RWPE1 (cell line): ENCODE measurements at regions not wholly inside any gene's neighbourhood (a gene's known extent, or its start where the extent isn't known, plus 50 kb on each side); places are given as distances from the start of the nearest gene placed in this dataset.

Experiments
- CTCF ChIA-PET: fragments of 350-600 bp; sonication (Branson Sonifier 250); formaldehyde crosslinking; extraction: SDS; loops from one replicate; lab custom pipeline; 2021; lab: Yijun Ruan, JAX
- POLR2A ChIA-PET: fragments of 400-600 bp; formaldehyde crosslinking; extraction: SDS; loops from one replicate; lab custom pipeline; 2020; ENCODE audit warnings: antibody characterized with exemption; ENCODE audit not compliant: low non-redundant PET; lab: Yijun Ruan, JAX
- DNase-seq: peaks from one replicate; pipeline ENCODE4 v3.0.0; 2012; ENCODE audit warnings: low spot score
- H3K27ac ChIP-seq: fragments of 450-650 bp; 2 replicates; pipeline ENCODE4 v1.5.1; 2017
- TF ChIP-seq, protein P1 (sequence below): fragments of 450-650 bp; conservative IDR thresholded peaks from 2 replicates; pipeline ENCODE4 v1.5.1; 2017; ENCODE audit warnings: low read depth, mild to moderate bottlenecking

GRCh38 chr4:123835831-123836590 lies 439.4 kb downstream of the SPRY1 start:
- ChIA-PET CTCF (no interaction called here), POLR2A (no interaction called here)
- TF ChIP-seq, protein P1, sequence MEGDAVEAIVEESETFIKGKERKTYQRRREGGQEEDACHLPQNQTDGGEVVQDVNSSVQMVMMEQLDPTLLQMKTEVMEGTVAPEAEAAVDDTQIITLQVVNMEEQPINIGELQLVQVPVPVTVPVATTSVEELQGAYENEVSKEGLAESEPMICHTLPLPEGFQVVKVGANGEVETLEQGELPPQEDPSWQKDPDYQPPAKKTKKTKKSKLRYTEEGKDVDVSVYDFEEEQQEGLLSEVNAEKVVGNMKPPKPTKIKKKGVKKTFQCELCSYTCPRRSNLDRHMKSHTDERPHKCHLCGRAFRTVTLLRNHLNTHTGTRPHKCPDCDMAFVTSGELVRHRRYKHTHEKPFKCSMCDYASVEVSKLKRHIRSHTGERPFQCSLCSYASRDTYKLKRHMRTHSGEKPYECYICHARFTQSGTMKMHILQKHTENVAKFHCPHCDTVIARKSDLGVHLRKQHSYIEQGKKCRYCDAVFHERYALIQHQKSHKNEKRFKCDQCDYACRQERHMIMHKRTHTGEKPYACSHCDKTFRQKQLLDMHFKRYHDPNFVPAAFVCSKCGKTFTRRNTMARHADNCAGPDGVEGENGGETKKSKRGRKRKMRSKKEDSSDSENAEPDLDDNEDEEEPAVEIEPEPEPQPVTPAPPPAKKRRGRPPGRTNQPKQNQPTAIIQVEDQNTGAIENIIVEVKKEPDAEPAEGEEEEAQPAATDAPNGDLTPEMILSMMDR: no peak
- no peak overlapping the region for H3K27ac ChIP-seq
- DNase-seq: no peak

DNA sequence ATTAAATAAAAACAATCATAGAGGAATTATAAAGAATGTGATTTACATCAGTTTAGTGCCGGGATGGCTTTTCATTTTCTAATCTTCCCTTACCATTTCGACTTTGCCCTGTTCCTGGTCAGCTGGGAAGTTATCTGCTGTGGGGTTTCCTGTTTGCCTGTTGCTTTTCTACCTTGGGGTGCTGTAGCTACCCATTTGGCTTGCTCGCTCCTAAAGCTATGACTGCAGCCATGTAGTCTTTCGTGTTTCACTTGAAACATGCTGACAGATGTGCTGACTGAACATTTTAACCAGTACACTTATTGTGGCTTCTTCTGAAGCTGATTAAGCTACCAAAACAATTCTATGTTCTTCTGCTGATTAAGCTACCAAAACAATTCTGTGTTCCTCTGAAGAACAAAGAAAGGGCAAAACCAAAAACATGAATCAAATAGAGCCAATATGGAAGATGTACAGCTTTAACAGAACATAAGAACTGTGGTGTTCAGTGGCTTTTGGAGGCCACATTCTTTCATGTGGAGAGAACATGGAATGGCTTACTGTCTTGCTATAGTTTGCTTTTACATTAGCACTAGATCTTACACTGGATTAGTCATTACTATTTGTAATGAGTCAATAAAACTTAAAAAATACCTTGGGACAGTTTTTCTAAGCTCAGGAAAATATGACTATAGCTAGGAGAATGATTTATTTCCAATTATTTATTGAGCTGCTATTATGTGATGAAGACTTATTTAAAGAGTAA lies 440.4 kb downstream of the SPRY1 start:
- no peak overlapping the region for H3K27ac ChIP-seq
- TF ChIP-seq, protein P1: no peak
- DNase-seq: no peak
- CTCF ChIA-PET: no interaction called here
- POLR2A ChIA-PET: no interaction called here

DNA sequence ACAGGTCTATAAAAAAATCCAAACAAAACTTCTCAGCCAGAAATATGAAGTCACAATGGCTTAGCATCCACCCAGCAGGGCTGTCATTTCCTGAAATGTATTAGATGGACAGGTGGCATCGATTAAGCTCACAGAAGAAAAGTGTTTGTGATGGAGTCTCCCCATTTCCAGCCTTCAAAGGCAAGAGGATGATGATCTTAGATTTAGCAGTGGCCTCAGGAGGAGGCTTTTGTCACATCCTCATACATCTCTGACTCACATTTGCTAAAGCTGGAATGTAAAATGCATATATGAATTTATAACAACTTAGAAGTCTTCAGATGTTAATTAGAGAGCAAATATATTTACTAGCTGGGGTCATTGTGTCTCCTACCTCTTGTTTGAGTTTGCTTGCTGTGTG lies 441.9 kb downstream of the SPRY1 start:
- H3K27ac ChIP-seq: no peak overlapping the region
- CTCF ChIA-PET: interaction anchor here (0.6 kb wide), 1 partner anchor 547 kb away, joined by 3 read pairs; no protein-coding TSS in a partner anchor
- POLR2A ChIA-PET: no interaction called here
- TF ChIP-seq, protein P1: no peak
- DNase-seq: no peak

DNA sequence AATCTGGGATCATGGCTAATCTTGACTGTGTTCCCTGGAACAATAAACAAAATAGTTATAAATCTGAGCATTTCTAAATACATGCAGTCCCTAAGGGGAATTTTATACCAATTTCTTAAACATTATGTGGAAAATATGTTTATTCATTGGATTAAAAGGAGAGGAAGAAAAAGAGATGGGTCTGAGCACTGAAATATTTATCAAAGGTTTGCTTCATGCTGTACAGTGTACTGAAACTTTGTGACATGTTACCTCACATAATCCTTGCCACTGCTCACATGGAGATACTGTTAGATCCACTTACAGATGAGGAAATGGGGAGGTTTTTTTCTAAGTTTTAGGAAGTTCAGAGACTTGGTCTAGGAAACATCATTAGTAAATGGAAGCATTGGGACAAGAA lies 443.6 kb downstream of the SPRY1 start:
- DNase-seq: no peak
- TF ChIP-seq, protein P1: no peak
- ChIA-PET CTCF (no interaction called here), POLR2A (no interaction called here)
- no peak overlapping the region for H3K27ac ChIP-seq

DNA sequence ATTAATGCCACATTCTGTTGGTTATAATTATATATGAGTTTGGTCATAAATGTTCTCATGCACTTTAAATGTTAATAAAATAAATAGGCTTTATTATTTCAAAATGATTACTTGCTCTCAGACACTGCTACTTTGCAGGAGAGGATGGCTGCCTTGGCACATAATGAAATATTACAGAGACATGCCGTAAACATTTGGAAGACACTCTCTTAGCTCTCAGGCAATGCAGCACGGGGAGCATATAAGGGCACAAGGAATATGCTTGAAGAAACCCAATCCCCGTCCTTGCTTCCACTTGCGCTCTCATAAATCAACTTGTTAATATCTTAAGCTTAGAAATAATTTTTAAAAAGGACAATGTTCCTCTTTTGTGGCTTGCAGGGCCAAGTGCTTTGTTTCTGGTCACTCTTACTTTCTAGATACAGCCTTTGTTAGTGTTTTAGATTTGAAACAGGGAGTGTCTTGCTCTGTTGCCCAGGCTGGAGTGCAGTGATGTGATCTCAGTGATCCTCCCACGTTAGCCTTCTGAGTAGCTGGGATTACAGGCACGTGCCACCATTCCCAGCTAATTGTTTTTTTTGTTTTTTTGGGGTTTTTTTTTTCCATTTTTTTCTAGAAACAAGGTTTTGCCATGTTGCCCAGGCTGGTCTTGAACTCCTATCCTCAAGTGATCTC lies 445.0 kb downstream of the SPRY1 start:
- ChIA-PET POLR2A (no interaction called here), CTCF (no interaction called here)
- H3K27ac ChIP-seq: no peak overlapping the region
- no peak for DNase-seq
- TF ChIP-seq, protein P1: no peak

GRCh38 chr4:123843137-123843536 lies 446.5 kb downstream of the SPRY1 start:
- no peak overlapping the region for H3K27ac ChIP-seq
- no peak for DNase-seq
- CTCF ChIA-PET: no interaction called here
- POLR2A ChIA-PET: no interaction called here
- TF ChIP-seq, protein P1: no peak
